ENCODE measurements at regions not wholly inside any gene's neighbourhood (a gene's known extent, or its start where the extent isn't known, plus 50 kb on each side); places are given as distances from the start of the nearest gene placed in this dataset.

GRCh38 chr13:109521719-109522118, 264.7 kb downstream of the IRS2 start:
- Histone ChIP-seq H3K36me3 (ENCODE audit: control insufficient read depth in 2 of 2, insufficient read depth in 1 of 2, low read length in 2 of 2) (no peaks in the 10 kb centered on the region), H3K4me3 (ENCODE audit: low read depth, low read length) (no peak overlapping the region), H3K9me3 (ENCODE audit: control insufficient read depth, insufficient read depth, low read depth, low read length) (no peaks in the 10 kb centered on the region), H3K4me1 (ENCODE audit: control insufficient read depth, insufficient read depth, low read length) (no peaks in the 10 kb centered on the region), H3K27ac (ENCODE audit: extremely low read depth, low read depth, low read length) (no peak overlapping the region)
- ChIA-PET POLR2A (no interaction called here), CTCF (no interaction called here)
- TF ChIP-seq ZNF341 (tag by site-specific recombination; IDR thresholded peaks at IDR 0.05; ENCODE audit: low read depth) (no peak), ZBTB8A (tag by site-specific recombination; IDR thresholded peaks at IDR 0.05) (no peak), ZNF529 (tag by site-specific recombination; IDR thresholded peaks at IDR 0.05; ENCODE audit: insufficient replicate concordance) (no peak), ZNF311 (tag by site-specific recombination; IDR thresholded peaks at IDR 0.05; ENCODE audit: borderline replicate concordance) (no peak), OSR2 (tag by site-specific recombination; IDR thresholded peaks at IDR 0.05) (no peak), IKZF3 (tag by site-specific recombination; IDR thresholded peaks at IDR 0.05) (no peak), ZNF580 (tag by site-specific recombination; IDR thresholded peaks at IDR 0.05) (no peak)
- TF ChIP-seq, protein P1, sequence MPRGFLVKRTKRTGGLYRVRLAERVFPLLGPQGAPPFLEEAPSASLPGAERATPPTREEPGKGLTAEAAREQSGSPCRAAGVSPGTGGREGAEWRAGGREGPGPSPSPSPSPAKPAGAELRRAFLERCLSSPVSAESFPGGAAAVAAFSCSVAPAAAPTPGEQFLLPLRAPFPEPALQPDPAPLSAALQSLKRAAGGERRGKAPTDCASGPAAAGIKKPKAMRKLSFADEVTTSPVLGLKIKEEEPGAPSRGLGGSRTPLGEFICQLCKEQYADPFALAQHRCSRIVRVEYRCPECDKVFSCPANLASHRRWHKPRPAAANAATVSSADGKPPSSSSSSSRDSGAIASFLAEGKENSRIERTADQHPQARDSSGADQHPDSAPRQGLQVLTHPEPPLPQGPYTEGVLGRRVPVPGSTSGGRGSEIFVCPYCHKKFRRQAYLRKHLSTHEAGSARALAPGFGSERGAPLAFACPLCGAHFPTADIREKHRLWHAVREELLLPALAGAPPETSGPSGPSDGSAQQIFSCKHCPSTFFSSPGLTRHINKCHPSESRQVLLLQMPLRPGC (tag by site-specific recombination; IDR thresholded peaks at IDR 0.05): no peak

DNA sequence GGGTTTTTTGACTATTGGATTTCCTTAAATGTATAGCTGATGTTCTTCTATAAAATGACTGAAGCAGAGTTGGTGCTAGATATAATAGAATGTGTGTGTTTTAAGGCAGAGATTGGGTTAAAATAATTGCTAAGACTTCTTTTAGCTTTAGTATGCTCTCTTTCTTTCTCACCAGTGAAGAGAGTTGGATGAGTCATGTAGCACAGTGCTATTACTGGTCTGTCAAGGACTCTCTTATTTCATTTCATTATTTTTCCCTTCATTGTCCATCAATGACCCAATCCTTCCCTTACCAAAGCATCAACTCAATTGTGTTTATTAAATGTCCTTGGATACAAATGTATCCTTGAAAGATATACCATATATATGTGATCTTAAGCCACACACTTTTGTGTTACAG, 268.9 kb downstream of the IRS2 start:
- Histone ChIP-seq H3K27ac (ENCODE audit: extremely low read depth, low read depth, low read length) (no peak overlapping the region), H3K4me3 (ENCODE audit: low read depth, low read length) (no peak overlapping the region), H3K4me1 (ENCODE audit: control insufficient read depth, insufficient read depth, low read length) (no peaks in the 10 kb centered on the region), H3K36me3 (ENCODE audit: control insufficient read depth in 2 of 2, insufficient read depth in 1 of 2, low read length in 2 of 2) (no peaks in the 10 kb centered on the region), H3K9me3 (ENCODE audit: control insufficient read depth, insufficient read depth, low read depth, low read length) (no peaks in the 10 kb centered on the region)
- POLR2A ChIA-PET: no interaction called here
- TF ChIP-seq ZNF530 (tag by site-specific recombination; IDR thresholded peaks at IDR 0.05; ENCODE audit: low read depth) (no peak), ZSCAN5A (tag by site-specific recombination; IDR thresholded peaks at IDR 0.05) (no peak), ZNF248 (tag by site-specific recombination; IDR thresholded peaks at IDR 0.05) (no peak), ZNF324 (tag by site-specific recombination; IDR thresholded peaks at IDR 0.05) (no peak), ZNF157 (tag by site-specific recombination; IDR thresholded peaks at IDR 0.05) (no peak), ZNF146 (tag by site-specific recombination; IDR thresholded peaks at IDR 0.05) (no peak), ZNF571 (tag by site-specific recombination; IDR thresholded peaks at IDR 0.05) (no peak), ZNF777 (tag by site-specific recombination; IDR thresholded peaks at IDR 0.05; ENCODE audit: borderline replicate concordance) (no peak), ZBTB48 (tag by site-specific recombination; IDR thresholded peaks at IDR 0.05) (no peak), ZNF600 (tag by site-specific recombination; IDR thresholded peaks at IDR 0.05) (no peak), BCL11A (tag by site-specific recombination; IDR thresholded peaks at IDR 0.05; ENCODE audit: low read depth) (no peak), ZNF830 (tag by site-specific recombination; IDR thresholded peaks at IDR 0.05; ENCODE audit: low read depth) (no peak), ZNF26 (tag by site-specific recombination; IDR thresholded peaks at IDR 0.05) (no peak), ZNF341 (tag by site-specific recombination; IDR thresholded peaks at IDR 0.05; ENCODE audit: low read depth) (no peak)
- TF ChIP-seq, protein P2, sequence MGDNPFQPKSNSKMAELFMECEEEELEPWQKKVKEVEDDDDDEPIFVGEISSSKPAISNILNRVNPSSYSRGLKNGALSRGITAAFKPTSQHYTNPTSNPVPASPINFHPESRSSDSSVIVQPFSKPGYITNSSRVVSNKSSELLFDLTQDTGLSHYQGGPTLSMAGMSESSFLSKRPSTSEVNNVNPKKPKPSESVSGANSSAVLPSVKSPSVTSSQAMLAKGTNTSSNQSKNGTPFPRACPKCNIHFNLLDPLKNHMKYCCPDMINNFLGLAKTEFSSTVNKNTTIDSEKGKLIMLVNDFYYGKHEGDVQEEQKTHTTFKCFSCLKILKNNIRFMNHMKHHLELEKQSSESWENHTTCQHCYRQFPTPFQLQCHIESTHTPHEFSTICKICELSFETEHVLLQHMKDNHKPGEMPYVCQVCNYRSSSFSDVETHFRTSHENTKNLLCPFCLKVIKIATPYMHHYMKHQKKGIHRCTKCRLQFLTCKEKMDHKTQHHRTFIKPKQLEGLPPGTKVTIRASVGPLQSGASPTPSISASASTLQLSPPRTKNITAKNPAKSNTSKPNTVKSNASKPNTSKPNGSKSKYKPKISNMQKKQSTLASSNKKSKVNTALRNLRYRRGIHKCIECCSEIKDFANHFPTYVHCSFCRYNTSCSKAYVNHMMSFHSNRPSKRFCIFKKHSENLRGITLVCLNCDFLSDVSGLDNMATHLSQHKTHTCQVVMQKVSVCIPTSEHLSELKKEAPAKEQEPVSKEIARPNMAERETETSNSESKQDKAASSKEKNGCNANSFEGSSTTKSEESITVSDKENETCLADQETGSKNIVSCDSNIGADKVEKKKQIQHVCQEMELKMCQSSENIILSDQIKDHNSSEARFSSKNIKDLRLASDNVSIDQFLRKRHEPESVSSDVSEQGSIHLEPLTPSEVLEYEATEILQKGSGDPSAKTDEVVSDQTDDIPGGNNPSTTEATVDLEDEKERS (tag by site-specific recombination; IDR thresholded peaks at IDR 0.05): no peak
- CTCF ChIA-PET: no interaction called here
